Hindlimb muscle (tissue), 1 donor: ENCODE measurements at regions not wholly inside any gene's neighbourhood (a gene's known extent, or its start where the extent isn't known, plus 50 kb on each side); places are given as distances from the start of the nearest gene placed in this dataset.
"Not testable (repeated sequence)": the region's sequence is repeated elsewhere in the genome, so short reads cannot be mapped to it uniquely, and the experiment has no call there.

ENCODE experiments used
- DNase-seq: peaks from one replicate; pipeline ENCODE4 v3.0.0-alpha.2; 2013

GRCh38 chr14:106378191-106378590 is 851.8 kb downstream of the TMEM121 start:
- no peak for DNase-seq

DNA sequence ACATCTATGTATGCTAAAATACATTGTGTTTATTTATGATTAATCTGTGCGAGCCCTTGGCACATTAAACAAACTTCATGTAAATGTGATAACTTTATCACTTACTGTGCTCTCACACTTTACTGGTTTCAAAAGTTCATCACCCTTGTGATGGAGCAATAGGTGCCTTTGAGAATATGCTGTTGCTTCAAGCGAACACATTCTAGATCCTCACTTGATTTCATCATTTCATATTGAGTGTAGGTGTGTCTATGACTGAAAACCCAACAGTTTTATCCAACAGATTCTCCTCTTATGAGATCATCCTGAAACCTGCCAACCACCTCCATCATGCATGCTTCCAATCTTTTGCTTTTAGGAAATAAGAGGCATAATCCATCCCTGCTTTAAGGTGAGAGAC is 854.4 kb downstream of the TMEM121 start:
- DNase-seq: no peak

DNA sequence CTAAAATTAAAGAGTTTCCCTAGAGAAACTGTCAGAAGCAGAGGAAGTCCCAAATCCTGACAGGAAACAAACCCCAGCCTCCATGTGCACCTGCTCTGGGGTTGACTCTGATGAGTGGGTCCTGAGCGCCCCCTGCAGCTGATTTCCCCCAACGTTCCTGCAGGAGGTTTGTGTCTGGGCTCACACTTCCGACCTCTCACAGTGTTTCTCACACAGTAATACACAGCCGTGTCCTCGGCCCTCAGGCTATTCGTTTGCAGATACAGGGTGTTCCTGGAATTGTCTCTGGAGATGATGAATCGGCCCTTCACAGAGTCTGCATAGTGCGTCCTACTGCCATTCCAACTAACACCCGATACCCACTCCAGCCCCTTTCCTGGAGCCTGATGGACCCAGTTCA is 862.8 kb downstream of the TMEM121 start:
- DNase-seq: not testable (repeated sequence)

GRCh38 chr14:106390401-106390800 is 864.0 kb downstream of the TMEM121 start:
- DNase-seq: no peak

- no peak for DNase-seq
These were observed 864.6 kb downstream of the TMEM121 start for GRCh38 chr14:106390947-106391346.

GRCh38 chr14:106393742-106394141 is 867.4 kb downstream of the TMEM121 start:
- no peak for DNase-seq

DNA sequence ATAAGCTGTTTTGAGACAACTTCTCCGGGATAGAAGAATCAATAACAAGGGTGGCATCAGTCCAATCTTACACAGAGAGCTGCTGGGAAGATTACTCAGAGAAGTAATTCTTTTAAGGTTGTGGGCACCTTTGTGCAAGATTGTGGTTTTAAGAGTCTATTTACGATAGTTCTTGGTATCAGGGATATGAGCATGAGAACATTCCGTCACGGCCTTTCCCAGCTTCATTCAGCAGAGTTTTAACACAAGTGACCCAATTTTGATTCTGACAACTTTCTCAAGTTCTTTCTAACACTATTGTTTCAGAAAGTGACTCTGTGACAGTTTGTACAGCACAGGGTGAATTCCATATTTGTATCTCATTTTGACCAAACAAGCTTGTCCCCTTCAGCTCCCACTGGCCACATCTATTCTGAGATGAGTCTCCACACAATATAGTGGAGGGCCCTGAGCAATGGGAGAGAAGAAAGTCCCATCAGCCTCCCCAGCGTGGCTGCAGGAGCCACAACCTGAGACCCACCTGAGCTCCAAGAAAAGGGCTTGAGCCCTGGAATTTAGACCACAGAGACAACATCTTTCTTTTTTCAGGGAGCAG is 869.2 kb downstream of the TMEM121 start:
- DNase-seq: no peak

DNA sequence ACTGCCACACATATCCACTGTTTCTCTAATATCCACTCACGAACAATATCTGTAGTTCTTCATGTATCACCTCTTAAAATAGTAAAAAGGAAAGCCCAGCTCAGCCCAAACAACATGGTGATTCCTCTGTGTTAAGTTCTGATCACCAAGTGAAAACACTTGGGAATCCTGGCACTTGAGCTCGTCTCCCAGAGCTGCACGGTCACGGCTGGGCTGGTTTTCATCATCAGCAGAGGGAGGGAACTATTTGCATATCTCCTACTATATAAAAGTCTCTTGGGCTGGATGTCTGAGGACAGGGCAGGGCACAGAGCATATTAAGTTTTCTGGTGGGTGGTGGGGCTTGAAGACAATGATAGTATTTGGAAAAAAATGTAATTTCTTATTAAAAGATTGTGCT is 870.6 kb downstream of the TMEM121 start:
- DNase-seq: no peak

- not testable (repeated sequence) for DNase-seq
These were observed 872.5 kb downstream of the TMEM121 start for GRCh38 chr14:106398931-106399331.

DNA sequence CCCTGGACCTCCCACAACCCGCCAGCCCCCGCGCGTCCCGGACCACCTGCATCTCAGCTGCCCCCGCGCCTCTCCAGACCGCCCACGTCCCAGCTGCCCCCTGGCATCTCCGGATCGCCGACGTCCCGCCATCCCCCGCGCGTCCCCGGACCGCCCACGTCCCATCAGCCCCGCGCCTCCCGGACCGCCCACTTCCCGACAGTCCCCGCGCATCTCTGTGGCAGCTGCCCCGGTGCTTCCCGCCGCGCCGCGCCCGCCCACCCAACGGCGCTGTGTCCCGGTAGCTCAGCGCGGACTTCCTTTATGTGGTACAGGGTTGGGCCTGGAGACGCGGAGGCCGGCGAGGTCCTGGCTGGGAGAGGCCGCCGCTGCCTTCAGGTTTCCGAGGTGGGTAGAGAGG is 874.9 kb downstream of the TMEM121 start:
- not testable (repeated sequence) for DNase-seq

DNA sequence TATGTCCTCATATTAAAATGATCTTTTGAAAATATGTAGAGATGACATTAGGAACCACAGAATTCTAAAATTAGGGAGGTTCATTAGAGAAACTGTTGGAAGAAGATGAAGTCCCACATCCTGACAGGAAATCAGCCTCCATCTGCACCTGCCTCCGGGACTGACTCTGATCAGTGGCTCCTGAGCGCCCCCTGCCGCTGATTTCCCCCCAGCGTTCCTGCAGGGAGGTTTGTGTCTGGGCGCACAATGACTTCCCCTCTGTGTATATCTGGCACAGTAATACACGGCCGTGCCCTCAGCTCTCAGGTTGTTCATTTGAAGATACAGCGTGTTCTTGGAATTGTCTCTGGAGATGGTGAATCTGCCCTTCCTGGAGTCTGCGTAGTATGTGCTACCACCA is 883.8 kb downstream of the TMEM121 start:
- not testable (repeated sequence) for DNase-seq

GRCh38 chr14:106414464-106414863 is 888.1 kb downstream of the TMEM121 start:
- DNase-seq: no peak

GRCh38 chr14:106417224-106418049 is 891.1 kb downstream of the TMEM121 start:
- DNase-seq: no peak

- DNase-seq: no peak
These were observed 893.1 kb downstream of the TMEM121 start for GRCh38 chr14:106419376-106419965.

DNA sequence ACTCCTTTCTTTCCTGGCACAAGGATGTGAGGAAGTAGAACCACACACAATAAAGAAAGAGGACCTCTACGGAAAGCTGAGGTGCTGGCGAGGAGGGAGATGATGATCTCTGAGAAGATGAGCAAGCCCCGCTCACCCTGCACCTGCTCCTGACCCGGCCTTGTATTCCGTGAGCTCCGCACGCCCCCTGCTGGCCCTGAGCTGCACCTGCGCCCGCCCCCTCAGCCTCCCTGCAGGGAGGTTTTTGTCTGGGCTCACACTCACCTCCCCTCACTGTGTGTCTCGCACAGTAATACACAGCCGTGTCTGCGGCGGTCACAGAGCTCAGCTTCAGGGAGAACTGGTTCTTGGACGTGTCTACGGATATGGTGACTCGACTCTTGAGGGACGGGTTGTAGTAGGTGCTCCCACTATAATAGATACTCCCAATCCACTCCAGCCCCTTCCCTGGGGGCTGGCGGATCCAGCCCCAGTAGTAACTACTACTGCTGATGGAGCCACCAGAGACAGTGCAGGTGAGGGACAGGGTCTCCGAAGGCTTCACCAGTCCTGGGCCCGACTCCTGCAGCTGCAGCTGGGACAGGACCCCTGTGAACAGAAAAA is 895.1 kb downstream of the TMEM121 start:
- DNase-seq: not testable (repeated sequence)

DNA sequence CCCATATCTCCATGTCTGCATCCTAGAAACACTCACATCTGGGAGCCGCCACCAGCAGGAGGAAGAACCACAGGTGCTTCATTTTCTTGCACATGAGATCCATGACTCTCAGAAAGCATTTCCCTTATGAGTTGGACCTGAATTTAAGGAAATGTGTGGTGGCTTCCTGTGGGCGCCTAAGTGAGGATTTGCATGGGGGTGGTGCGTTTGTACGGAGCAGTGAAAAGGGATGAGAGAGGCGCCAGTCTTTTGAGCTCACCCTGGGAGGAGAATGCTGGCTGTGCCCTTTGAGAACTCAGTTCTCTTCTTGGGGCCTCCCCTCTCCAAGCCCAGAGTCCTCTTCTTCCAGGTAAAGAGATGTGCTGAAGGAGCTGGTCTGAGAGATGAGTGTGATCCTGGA is 895.7 kb downstream of the TMEM121 start:
- DNase-seq: no peak

- DNase-seq: not testable (repeated sequence)
These were observed 898.8 kb downstream of the TMEM121 start for GRCh38 chr14:106425150-106425549.

- DNase-seq: no peak
These were observed 910.0 kb downstream of the TMEM121 start for GRCh38 chr14:106436310-106436905.

GRCh38 chr14:106442857-106443256 is 916.5 kb downstream of the TMEM121 start:
- no peak for DNase-seq

DNA sequence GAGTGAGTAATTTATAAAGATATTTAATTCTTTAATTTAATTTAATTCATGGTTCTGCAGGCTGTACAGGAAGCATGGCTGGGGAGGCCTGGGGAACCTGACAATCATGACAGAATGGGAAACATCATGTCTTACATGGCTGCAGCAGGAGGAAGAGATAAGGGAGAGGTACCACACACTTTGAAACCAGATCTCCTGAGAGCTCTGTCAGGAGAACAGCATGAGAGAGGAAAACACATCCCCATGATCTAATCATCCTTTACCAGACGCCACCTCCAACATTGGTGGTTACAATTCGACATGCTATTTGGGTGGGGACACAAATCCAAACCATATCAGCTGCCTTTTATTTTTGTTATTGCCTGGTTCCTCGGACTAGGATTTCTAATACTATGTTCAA is 928.6 kb downstream of the TMEM121 start:
- DNase-seq: no peak

DNA sequence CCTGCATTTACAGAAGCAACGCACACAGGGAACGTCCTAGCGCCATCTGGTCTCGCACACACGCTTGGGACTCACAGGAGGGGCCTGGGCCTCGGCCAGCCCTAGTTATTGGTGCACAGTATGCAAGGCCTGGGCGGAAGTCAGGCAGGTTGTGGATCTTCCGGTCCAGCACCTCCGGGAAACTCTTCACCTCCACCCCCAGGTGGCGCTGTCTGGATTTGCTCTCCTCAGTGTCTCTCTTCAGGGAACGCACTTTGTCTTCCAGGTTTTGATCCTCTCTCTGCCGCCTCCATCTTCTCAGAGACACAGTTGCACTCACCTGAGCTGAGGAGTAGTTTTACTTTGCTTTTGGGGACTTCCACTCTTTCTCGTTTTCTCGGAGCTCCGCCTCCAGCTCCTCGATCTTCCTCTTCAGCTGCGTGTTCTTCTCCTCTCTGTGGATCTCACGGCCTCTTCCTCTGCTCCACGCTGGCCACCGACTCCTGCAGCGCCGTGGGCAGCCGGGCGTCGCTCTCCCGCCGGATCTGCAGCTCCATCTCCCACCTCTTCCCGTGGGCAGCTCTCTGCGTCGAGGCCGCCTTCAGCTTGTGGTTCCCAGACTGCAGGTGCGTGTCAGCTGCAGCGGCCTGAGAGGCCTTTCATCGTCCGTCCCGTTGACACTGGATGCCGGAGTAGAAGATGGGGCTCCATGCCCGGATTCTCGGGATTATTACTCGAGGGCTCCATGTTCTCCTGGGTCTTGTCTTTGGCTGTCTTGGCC is 933.8 kb downstream of the TMEM121 start:
- DNase-seq: no peak

DNA sequence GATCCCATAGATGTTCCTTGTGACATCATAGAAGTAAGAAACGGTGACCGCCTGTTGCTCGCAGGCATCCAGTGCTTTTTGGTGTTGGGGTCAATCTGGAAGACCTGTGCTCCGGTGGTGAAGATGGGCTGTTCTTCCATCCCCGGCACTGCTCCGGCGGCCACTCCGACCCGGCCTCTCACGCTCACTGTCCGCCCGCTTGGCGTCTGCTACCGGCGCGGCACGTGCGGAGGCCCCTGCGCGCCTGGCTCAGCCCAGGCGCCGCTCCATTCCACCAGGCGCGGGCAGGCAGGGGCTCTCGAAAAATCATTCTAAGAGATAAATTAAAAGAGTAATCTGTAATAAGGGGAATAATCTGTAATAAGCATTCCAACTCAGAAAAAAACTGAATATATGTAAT is 934.5 kb downstream of the TMEM121 start:
- DNase-seq: no peak
